Chondrocyte (in vitro differentiated cells): ENCODE measurements at regions not wholly inside any gene's neighbourhood (a gene's known extent, or its start where the extent isn't known, plus 50 kb on each side); places are given as distances from the start of the nearest gene placed in this dataset.
A peak's percentile ranks its signal among the peaks of the same experiment; 100 is the strongest.

ENCODE experiments used
- DNase-seq: peaks from one replicate; pipeline ENCODE4 v3.0.0; 2021; ENCODE audit warnings: mixed read lengths, low spot score
- H3K27ac Mint-ChIP-seq: one replicate; pipeline ENCODE4 v1.8.0; 2021; ENCODE audit warnings: mild to moderate bottlenecking, moderate library complexity, mixed read lengths; ENCODE audit not compliant: unreplicated experiment
- H3K27me3 Mint-ChIP-seq: 2 replicates; pipeline ENCODE4 v1.8.0; 2021; ENCODE audit warnings: low read depth, mixed read lengths
- H3K36me3 Mint-ChIP-seq: 2 replicates; pipeline ENCODE4 v1.8.0; 2021; ENCODE audit warnings: low read depth, mixed read lengths
- H3K4me1 Mint-ChIP-seq: 2 replicates; pipeline ENCODE4 v1.8.0; 2021; ENCODE audit warnings: low read depth, mild to moderate bottlenecking, mixed read lengths
- H3K4me3 Mint-ChIP-seq: one replicate; pipeline ENCODE4 v1.8.0; 2021; ENCODE audit warnings: mild to moderate bottlenecking, moderate library complexity, mixed read lengths; ENCODE audit not compliant: unreplicated experiment
- H3K9me3 Mint-ChIP-seq: 2 replicates; pipeline ENCODE4 v1.8.0; 2021; ENCODE audit warnings: low read depth, mixed read lengths
- TF ChIP-seq, protein P1 (sequence below): fragments of 200-600 bp; sonication (generic); IDR thresholded peaks from 2 replicates; pipeline ENCODE4 v1.5.0; 2021; ENCODE audit warnings: antibody characterized with exemption, mild to moderate bottlenecking, moderate library complexity

DNA sequence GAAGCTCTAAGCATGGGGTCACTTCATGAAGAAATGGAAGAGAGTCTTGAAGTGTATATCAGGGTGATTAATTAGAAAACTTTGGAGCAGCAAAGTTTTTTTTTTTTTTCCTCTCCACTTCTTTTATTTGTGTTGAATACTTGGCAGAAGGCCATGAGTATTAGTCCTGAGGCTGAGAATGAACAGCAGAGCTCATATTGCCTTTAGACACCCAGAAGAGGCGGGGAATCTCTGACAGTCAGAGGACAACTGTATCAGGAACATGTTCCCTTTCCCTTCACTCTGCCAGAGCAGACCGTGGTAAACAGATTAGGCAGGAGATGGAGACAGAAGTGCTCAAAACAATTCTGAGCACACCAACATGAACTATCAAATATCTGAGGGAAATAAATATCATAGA, 300.9 kb downstream of the FAM47A start:
- no peak for DNase-seq

DNA sequence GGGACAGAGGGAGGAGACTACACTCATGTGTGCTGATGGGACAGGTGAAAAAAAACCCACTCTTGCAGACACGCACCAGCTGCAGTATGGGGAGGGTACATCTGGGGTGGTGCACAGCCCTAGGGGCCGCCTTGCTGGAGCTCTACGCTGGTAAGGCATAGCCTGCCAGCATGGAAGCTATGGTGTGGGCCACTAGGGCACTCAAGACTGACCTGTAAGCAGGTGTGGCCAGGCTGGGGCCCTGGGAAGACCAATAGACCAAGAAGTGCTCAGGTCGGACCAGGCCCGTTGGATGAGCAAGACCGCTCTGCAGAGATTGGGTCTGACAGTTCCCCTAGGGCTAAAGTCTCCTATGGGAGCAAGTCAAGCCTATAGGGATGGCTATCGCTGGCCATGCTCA, 314.8 kb downstream of the FAM47A start:
- no peaks in the 10 kb centered on the region for H3K4me1 Mint-ChIP-seq
- DNase-seq = peak; percentile 81
- H3K4me3 Mint-ChIP-seq = no peak overlapping the region
- TF ChIP-seq, protein P1, sequence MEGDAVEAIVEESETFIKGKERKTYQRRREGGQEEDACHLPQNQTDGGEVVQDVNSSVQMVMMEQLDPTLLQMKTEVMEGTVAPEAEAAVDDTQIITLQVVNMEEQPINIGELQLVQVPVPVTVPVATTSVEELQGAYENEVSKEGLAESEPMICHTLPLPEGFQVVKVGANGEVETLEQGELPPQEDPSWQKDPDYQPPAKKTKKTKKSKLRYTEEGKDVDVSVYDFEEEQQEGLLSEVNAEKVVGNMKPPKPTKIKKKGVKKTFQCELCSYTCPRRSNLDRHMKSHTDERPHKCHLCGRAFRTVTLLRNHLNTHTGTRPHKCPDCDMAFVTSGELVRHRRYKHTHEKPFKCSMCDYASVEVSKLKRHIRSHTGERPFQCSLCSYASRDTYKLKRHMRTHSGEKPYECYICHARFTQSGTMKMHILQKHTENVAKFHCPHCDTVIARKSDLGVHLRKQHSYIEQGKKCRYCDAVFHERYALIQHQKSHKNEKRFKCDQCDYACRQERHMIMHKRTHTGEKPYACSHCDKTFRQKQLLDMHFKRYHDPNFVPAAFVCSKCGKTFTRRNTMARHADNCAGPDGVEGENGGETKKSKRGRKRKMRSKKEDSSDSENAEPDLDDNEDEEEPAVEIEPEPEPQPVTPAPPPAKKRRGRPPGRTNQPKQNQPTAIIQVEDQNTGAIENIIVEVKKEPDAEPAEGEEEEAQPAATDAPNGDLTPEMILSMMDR = no peak
- H3K36me3 Mint-ChIP-seq = no peaks in the 10 kb centered on the region
- H3K9me3 Mint-ChIP-seq = peaks cover 22% of the 10 kb centered on the region
- H3K27ac Mint-ChIP-seq = no peak overlapping the region
- H3K27me3 Mint-ChIP-seq = no peaks in the 10 kb centered on the region

More for the DNA sequence above, 300.9 kb downstream of the FAM47A start:
- Mint-ChIP-seq H3K4me3 (no peak overlapping the region), H3K27ac (no peak overlapping the region), H3K36me3 (no peaks in the 10 kb centered on the region), H3K9me3 (peaks cover 33% of the 10 kb centered on the region), H3K4me1 (no peaks in the 10 kb centered on the region), H3K27me3 (no peaks in the 10 kb centered on the region)
- TF ChIP-seq, protein P1 = no peak

DNA sequence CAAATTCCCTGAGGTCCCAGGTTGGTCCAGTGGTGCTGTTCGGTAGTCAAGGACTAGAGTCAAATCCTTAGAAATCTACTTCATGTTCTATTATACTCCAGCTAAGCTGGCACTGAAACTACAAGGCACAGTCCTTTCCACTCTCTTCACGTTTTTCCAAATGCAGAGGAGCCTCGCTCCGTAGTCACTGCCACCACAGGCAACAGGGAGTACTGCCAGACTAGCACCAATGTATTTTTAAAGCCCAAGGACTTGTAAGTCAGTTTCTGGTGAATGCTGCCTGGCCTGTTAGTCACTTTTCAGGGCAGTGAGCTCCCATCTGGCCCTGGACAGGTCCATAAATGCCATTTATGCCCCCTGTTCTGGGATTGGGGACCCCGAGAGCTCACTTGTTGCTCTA, 323.5 kb downstream of the FAM47A start:
- Mint-ChIP-seq H3K27ac (no peak overlapping the region), H3K4me3 (no peak overlapping the region), H3K4me1 (no peaks in the 10 kb centered on the region), H3K36me3 (no peaks in the 10 kb centered on the region), H3K27me3 (no peaks in the 10 kb centered on the region), H3K9me3 (peaks cover 16% of the 10 kb centered on the region)
- TF ChIP-seq, protein P1 = no peak
- DNase-seq = no peak

DNA sequence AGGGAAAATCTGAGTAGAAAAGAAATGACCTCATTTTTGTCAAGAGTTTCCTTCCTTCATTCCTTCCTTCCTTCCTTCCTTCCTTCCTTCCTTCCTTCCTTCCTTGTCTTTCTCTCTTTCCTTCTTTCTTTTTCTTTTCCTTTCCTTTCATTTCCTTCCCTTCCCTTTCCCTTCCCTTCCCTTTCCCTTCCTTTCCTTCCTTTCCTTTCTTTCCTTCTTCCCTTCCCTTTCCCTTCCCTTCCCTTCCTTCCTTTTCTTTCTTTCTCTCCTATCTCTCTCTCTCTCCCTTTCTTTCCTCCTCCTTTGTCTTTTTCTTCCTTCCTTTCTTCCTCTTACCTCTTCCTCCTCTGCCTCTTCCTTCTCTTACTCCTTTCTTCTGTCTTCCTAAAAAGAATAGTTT, 347.6 kb downstream of the FAM47A start:
- H3K4me1 Mint-ChIP-seq = no peaks in the 10 kb centered on the region
- no peak overlapping the region for H3K27ac Mint-ChIP-seq
- TF ChIP-seq, protein P1 = no peak
- H3K9me3 Mint-ChIP-seq = no peaks in the 10 kb centered on the region
- DNase-seq = no peak
- peaks cover 2% of the 10 kb centered on the region for H3K27me3 Mint-ChIP-seq
- H3K36me3 Mint-ChIP-seq = no peaks in the 10 kb centered on the region
- H3K4me3 Mint-ChIP-seq = no peak overlapping the region

DNA sequence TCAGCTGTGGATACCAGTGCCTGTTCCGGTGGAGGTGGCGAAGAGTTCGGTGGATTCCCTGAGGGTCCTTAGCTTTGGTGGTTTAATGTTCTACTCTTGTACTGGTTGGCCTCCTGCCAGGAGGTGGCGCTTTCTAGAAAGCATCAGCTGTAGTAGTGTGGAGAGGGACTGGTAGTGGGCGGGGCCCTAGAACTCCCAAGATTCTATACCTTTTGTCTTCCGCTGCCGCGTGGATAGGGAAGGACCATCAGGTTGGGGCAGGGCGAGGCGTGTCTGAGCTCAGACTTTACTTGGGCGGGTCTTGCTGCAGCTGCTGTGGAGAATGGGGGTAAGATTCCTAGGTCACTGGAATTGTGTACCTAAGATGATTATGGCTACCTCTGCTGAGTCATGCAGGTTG, 390.3 kb downstream of the FAM47A start:
- no peaks in the 10 kb centered on the region for H3K36me3 Mint-ChIP-seq
- no peak for DNase-seq
- no peak overlapping the region for H3K4me3 Mint-ChIP-seq
- TF ChIP-seq, protein P1 = no peak
- no peak overlapping the region for H3K27ac Mint-ChIP-seq
- H3K9me3 Mint-ChIP-seq = peaks cover 21% of the 10 kb centered on the region
- no peaks in the 10 kb centered on the region for H3K4me1 Mint-ChIP-seq
- no peaks in the 10 kb centered on the region for H3K27me3 Mint-ChIP-seq
